Left ventricle myocardium inferior (tissue), 1 donor: ENCODE measurements at regions not wholly inside any gene's neighbourhood (a gene's known extent, or its start where the extent isn't known, plus 50 kb on each side); places are given as distances from the start of the nearest gene placed in this dataset.

Source experiments
- DNase-seq: peaks from one replicate; pipeline ENCODE4 v3.0.0-alpha.2; 2020
- H3K27ac ChIP-seq: fragments of 200-600 bp; replicated peaks from 2 replicates; pipeline ENCODE4 v1.8.0; 2021
- H3K27me3 ChIP-seq: fragments of 200-600 bp; 2 replicates; pipeline ENCODE4 v1.8.0; 2021; ENCODE audit warnings: low read depth
- H3K36me3 ChIP-seq: fragments of 200-600 bp; 2 replicates; pipeline ENCODE4 v1.8.0; 2021
- H3K4me1 ChIP-seq: fragments of 200-600 bp; 2 replicates; pipeline ENCODE4 v1.8.0; 2021
- H3K4me3 ChIP-seq: fragments of 200-600 bp; 2 replicates; pipeline ENCODE4 v1.8.0; 2021; ENCODE audit warnings: mild to moderate bottlenecking, moderate library complexity
- H3K9me3 ChIP-seq: fragments of 200-600 bp; replicated peaks from 2 replicates; pipeline ENCODE4 v1.8.0; 2021
- intact Hi-C: fragments of 100-400 bp; cut with micrococcal nuclease; formaldehyde crosslinking; loops from one replicate; pipeline ENCODE4 v1.11.0; 2022
- TF ChIP-seq, protein P1 (sequence below): fragments of 200-600 bp; IDR thresholded peaks from 2 replicates; pipeline ENCODE4 v1.8.0; 2021; ENCODE audit warnings: antibody characterized with exemption, mild to moderate bottlenecking, borderline replicate concordance
- donor health status: DM: no; HTN: yes; CAD: no; lungs with severe emphysema.

DNA sequence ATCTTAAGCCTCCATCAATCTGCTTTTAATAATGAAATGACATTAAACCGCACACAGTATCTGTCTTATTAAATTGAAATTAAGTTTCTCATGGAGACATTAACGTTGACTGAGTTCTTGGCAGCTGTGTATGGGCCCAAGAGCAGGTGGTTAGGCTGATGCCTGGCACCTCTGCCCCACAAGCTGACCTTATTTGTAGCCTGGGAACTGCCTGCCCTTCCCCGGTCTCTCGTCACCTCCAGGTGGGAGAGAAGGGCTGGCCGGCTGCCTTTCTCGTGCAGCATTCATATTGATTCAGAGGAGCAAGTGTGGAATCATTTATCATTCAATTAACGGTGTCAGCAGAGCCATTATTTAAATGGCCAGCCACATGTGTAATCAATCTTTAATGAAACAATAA lies 53.0 kb upstream of the FCN1 start:
- TF ChIP-seq, protein P1, sequence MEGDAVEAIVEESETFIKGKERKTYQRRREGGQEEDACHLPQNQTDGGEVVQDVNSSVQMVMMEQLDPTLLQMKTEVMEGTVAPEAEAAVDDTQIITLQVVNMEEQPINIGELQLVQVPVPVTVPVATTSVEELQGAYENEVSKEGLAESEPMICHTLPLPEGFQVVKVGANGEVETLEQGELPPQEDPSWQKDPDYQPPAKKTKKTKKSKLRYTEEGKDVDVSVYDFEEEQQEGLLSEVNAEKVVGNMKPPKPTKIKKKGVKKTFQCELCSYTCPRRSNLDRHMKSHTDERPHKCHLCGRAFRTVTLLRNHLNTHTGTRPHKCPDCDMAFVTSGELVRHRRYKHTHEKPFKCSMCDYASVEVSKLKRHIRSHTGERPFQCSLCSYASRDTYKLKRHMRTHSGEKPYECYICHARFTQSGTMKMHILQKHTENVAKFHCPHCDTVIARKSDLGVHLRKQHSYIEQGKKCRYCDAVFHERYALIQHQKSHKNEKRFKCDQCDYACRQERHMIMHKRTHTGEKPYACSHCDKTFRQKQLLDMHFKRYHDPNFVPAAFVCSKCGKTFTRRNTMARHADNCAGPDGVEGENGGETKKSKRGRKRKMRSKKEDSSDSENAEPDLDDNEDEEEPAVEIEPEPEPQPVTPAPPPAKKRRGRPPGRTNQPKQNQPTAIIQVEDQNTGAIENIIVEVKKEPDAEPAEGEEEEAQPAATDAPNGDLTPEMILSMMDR = no peak
- no peak overlapping the region for H3K4me3 ChIP-seq
- no peak for DNase-seq
- no peak overlapping the region for H3K27ac ChIP-seq
- peaks cover 54% of the 10 kb centered on the region for H3K27me3 ChIP-seq
- H3K36me3 ChIP-seq = no peaks in the 10 kb centered on the region
- H3K4me1 ChIP-seq = peaks cover 12% of the 10 kb centered on the region
- intact Hi-C loops = no loop called here
- H3K9me3 ChIP-seq = no peaks in the 10 kb centered on the region

DNA sequence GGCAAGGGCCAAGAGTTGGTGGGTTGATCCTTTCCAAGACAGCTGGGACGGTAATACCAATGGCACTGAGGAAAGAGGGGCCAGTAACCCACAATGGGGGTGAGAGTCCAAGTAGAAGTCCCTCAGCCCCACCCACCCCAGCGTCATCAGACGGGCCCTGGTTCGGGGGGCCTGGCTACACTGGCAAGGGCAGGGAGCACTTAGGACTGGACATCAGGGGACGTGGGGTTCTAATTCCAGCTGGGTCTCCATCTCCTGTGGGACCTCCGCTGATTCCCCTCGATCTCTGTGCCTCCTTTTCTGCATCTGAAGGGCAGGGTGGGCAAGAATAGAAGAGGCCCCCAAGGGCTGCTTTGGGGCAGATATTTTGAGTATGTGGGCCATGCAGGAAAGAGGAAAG lies 53.5 kb upstream of the FCN1 start:
- Histone ChIP-seq H3K4me1 (peaks cover 12% of the 10 kb centered on the region), H3K36me3 (no peaks in the 10 kb centered on the region), H3K9me3 (no peaks in the 10 kb centered on the region), H3K27ac (no peak overlapping the region), H3K27me3 (peaks cover 52% of the 10 kb centered on the region), H3K4me3 (no peak overlapping the region)
- TF ChIP-seq, protein P1 = no peak
- intact Hi-C loops = no loop called here
- no peak for DNase-seq

DNA sequence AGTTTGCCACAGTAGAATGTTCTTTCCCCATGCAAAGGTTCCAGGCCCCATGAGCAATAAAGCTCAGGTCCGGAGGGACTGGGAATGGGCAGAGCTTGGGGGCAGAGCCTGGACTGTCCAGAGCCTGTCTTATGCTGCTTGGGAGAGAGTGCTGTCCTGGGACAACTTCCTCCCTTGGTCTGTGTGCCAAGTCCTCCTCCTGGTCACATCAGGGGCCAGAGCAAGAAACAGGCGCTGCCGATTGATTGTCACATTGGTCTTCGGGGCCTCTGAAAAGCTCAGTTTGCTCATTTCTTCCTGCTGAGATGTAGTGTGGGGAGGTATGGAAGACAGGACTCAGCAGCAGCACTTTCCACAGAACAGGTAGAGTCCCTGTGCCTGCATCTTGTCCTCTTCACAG lies 54.0 kb upstream of the FCN1 start:
- Histone ChIP-seq H3K4me3 (no peak overlapping the region), H3K27ac (no peak overlapping the region), H3K4me1 (peaks cover 12% of the 10 kb centered on the region), H3K27me3 (peaks cover 47% of the 10 kb centered on the region), H3K36me3 (no peaks in the 10 kb centered on the region), H3K9me3 (no peaks in the 10 kb centered on the region)
- intact Hi-C loops = no loop called here
- DNase-seq = no peak
- TF ChIP-seq, protein P1 = no peak

DNA sequence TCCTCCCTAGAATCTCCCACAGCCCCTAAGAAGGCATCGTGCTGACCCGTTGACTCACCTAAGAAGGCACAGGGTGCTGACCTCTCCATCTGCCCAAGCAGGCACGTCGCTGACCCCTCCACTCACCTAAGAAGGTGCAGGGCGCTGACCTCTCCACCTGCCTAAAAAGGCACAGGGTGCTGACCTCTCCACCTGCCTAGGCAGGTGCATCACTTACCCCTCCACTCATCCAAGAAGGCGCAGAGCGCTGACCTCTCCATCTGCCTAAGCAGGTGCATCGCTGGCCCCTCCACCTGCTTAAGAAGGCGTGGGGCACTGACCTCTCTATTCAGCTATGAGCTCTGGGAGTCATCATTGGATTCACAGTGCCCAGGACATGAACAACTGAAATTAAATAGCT lies 54.4 kb upstream of the FCN1 start:
- no peak for DNase-seq
- no peak overlapping the region for H3K27ac ChIP-seq
- peaks cover 43% of the 10 kb centered on the region for H3K27me3 ChIP-seq
- TF ChIP-seq, protein P1 = no peak
- no peaks in the 10 kb centered on the region for H3K36me3 ChIP-seq
- no peak overlapping the region for H3K4me3 ChIP-seq
- peaks cover 11% of the 10 kb centered on the region for H3K4me1 ChIP-seq
- intact Hi-C loops = no loop called here
- no peaks in the 10 kb centered on the region for H3K9me3 ChIP-seq

DNA sequence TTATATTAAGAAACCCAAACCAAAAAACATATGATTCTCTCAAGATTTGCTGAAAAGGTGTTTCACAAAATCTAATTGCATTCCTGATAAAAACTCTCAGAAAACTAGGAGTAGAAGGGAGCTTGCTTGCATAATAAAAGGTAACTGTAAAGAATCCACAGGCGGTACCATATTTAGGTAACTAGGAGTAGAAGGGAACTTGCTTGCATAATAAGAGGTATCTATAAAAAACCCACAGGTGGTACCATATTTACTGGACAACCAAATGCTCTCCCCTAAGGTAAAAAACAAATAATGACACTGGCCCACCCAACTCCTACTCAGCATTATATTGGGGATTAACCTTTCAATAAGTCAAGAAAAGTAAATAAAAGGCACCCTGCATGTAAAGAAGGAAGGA lies 57.5 kb upstream of the FCN1 start:
- TF ChIP-seq, protein P1 = no peak
- no peaks in the 10 kb centered on the region for H3K4me1 ChIP-seq
- H3K9me3 ChIP-seq = no peaks in the 10 kb centered on the region
- no peak overlapping the region for H3K27ac ChIP-seq
- DNase-seq = no peak
- H3K36me3 ChIP-seq = no peaks in the 10 kb centered on the region
- H3K4me3 ChIP-seq = no peak overlapping the region
- H3K27me3 ChIP-seq = peaks cover 16% of the 10 kb centered on the region
- intact Hi-C loops = no loop called here

DNA sequence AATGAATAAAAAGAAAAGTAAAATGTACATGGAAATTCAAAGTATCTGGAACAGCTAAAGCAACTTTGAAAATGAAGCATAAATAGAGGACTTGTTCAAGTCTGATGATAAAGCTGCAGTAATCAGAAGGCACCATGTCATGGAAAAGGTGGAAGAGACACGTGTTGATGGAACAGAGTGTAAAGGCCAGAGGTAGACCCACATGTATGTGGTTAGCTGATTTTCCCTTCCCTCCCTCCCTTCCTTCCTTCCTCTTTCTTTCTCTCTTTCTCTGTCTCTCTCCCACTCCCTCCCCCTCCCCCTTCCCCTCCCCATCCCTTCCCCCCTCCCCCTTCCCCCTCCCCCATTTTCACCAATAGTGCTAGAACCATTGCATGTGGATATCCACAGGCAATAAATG lies 58.7 kb upstream of the FCN1 start:
- DNase-seq = no peak
- intact Hi-C loops = no loop called here
- no peaks in the 10 kb centered on the region for H3K9me3 ChIP-seq
- H3K27ac ChIP-seq = no peak overlapping the region
- no peaks in the 10 kb centered on the region for H3K36me3 ChIP-seq
- H3K27me3 ChIP-seq = peaks cover 10% of the 10 kb centered on the region
- H3K4me1 ChIP-seq = no peaks in the 10 kb centered on the region
- no peak overlapping the region for H3K4me3 ChIP-seq
- TF ChIP-seq, protein P1 = no peak
